Hepatic stellate cell (primary cell): ENCODE measurements at regions not wholly inside any gene's neighbourhood (a gene's known extent, or its start where the extent isn't known, plus 50 kb on each side); places are given as distances from the start of the nearest gene placed in this dataset.
A peak's percentile ranks its signal among the peaks of the same experiment; 100 is the strongest.

Experiments used
- DNase-seq: peaks from one replicate; pipeline ENCODE4 v3.0.0; 2011; ENCODE audit warnings: low spot score

- no peak for DNase-seq
Observed at GRCh38 chr4:26073886-26074560, 160.0 kb downstream of the SMIM20 start.

- no peak for DNase-seq
Observed at GRCh38 chr4:26074712-26075430, 160.9 kb downstream of the SMIM20 start.

GRCh38 chr4:26075583-26075982, 161.6 kb downstream of the SMIM20 start:
- DNase-seq, result no peak

GRCh38 chr4:26076000-26076587, 162.1 kb downstream of the SMIM20 start:
- no peak for DNase-seq

- DNase-seq, result no peak
Observed at GRCh38 chr4:26076896-26077295, 162.9 kb downstream of the SMIM20 start.

- no peak for DNase-seq
Observed at GRCh38 chr4:26077756-26078155, 163.7 kb downstream of the SMIM20 start.

GRCh38 chr4:26080870-26081628, 167.0 kb downstream of the SMIM20 start:
- DNase-seq, result no peak

- DNase-seq, result no peak
Observed at GRCh38 chr4:26081795-26082498, 167.9 kb downstream of the SMIM20 start.

- DNase-seq, result no peak
Observed at GRCh38 chr4:26082565-26082964, 168.5 kb downstream of the SMIM20 start.

- peak; percentile 38 for DNase-seq
Observed at GRCh38 chr4:26083987-26084386, 170.0 kb downstream of the SMIM20 start.

- DNase-seq, result no peak
Observed at GRCh38 chr4:26084414-26084813, 170.4 kb downstream of the SMIM20 start.

- DNase-seq, result no peak
Observed at GRCh38 chr4:26085551-26085950, 171.5 kb downstream of the SMIM20 start.

- no peak for DNase-seq
Observed at GRCh38 chr4:26086621-26087441, 172.8 kb downstream of the SMIM20 start.

- DNase-seq, result no peak
Observed at GRCh38 chr4:26088433-26088928, 174.5 kb downstream of the SMIM20 start.

- DNase-seq, result no peak
Observed at GRCh38 chr4:26093551-26093950, 179.5 kb downstream of the SMIM20 start.

- no peak for DNase-seq
Observed at GRCh38 chr4:26094076-26094475, 180.1 kb downstream of the SMIM20 start.

- no peak for DNase-seq
Observed at GRCh38 chr4:26094911-26095310, 180.9 kb downstream of the SMIM20 start.

GRCh38 chr4:26099967-26100366, 185.9 kb downstream of the SMIM20 start:
- no peak for DNase-seq

- DNase-seq, result no peak
Observed at GRCh38 chr4:26101011-26101410, 187.0 kb downstream of the SMIM20 start.

GRCh38 chr4:26104056-26104685, 190.2 kb downstream of the SMIM20 start:
- no peak for DNase-seq
